Testis (tissue), 2 donors: ENCODE measurements at regions not wholly inside any gene's neighbourhood (a gene's known extent, or its start where the extent isn't known, plus 50 kb on each side); places are given as distances from the start of the nearest gene placed in this dataset.

ENCODE experiments used
- CTCF ChIP-seq, 3 experiments: fragments of 450-650 bp in 2 of 3; fragments of 200-600 bp in 1 of 3; sonication (generic) in 1 of 3; IDR thresholded peaks; one replicate each; pipeline ENCODE4 v1.5.1; 2016 to 2019; ENCODE audit warnings: antibody characterized with exemption in 3 of 3, mild to moderate bottlenecking in 2 of 3, moderate library complexity in 1 of 3
- POLR2A ChIP-seq: fragments of 450-650 bp; IDR thresholded peaks from one replicate; pipeline ENCODE4 v1.6.1; 2017; ENCODE audit warnings: antibody characterized with exemption, mild to moderate bottlenecking, moderate library complexity

- TF ChIP-seq CTCF (IDR thresholded peaks at IDR 0.05) = no peak
- no peak for TF ChIP-seq POLR2A
Measured at GRCh38 chr18:29596959-29597358, 1420.0 kb upstream of the CDH2 start.
